LoVo (cell line): ENCODE measurements at regions not wholly inside any gene's neighbourhood (a gene's known extent, or its start where the extent isn't known, plus 50 kb on each side); places are given as distances from the start of the nearest gene placed in this dataset.
"Not testable (repeated sequence)": the region's sequence is repeated elsewhere in the genome, so short reads cannot be mapped to it uniquely, and the experiment has no call there.

Source experiments
- DNase-seq: peaks from one replicate; pipeline ENCODE4 v3.0.0-alpha.2; 2016; ENCODE audit warnings: low spot score

GRCh38 chr11:29161191-29161590 lies 855.6 kb downstream of the KCNA4 start:
- DNase-seq, result no peak

DNA sequence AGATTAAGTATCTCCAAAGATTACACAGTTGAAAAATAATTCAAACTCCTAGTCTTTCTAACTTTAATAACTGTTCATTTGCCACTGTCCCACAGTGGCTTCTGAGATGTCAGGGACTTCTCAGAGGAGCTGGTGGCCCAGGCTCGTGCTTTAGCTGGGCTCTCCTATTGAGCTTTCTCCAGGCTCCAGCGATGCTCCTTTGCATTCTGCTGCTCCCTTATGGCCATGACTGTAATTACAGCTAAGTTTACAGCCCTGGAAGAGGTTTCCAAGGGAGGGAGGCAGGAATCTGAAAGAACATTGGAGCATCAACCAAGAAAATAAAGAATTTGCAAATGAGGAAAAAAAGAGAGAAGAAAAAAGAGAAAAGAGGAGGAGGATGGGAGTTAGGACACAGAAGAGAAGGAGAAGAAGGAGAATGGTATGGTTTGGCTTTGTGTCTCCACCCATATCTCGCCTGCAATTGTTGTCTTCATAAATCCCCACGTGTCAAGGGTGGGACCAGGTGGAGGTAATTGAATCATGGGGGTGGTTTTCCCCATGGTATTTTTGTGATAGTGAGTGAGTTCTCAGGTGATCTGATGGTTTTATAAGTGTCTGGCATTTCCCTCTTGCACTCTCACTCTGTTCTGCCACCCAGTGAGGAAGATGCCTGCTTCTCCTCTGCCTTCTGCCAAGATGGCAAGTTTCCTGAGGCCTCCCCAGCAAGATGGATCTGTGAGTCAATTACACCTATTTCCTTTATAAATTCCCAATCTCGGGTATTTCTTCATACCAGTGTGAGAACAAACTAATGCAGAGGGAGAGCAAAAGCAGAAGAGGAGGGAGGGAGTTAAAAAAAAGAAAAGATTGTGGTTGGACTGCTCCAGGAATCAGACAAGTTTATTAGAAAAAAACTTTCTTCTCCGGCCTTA lies 857.0 kb downstream of the KCNA4 start:
- peak; percentile 53 for DNase-seq

DNA sequence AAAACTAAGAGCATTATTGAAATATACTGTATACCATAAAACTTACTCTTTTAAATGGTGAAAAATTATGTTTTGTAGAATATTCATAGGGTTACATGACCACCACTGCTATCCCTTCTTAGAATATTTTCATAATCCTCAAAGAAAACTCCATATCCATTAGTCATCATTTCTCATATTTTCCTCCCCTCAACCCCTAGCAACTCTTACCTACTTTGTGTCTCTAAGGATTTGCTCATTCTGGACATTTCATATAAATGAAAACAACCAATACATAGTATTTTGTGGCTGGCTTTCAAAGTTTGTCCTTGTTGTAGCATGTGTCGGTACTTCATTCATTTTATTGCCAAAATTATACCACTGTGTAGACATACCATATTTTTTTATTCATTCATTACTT lies 863.8 kb downstream of the KCNA4 start:
- no peak for DNase-seq

DNA sequence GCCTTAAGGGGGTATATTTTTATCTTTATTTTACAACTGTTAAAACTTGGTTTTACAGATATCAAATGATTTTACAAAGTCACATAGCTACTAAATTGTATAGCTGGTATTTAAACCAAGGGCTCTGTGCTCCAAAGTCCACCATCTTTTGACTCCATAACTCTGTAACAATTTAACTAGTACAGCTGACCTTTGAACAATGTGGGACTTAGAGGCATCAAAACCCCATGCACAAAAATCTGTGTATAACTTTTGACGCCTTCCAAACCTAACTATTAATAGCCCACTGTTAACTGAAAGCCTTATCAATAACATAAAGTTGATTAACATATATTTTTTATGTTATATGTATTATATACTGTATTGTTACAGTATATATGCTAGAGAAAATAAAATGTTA lies 874.3 kb downstream of the KCNA4 start:
- not testable (repeated sequence) for DNase-seq

GRCh38 chr11:29135504-29135903 lies 881.3 kb downstream of the KCNA4 start:
- no peak for DNase-seq

DNA sequence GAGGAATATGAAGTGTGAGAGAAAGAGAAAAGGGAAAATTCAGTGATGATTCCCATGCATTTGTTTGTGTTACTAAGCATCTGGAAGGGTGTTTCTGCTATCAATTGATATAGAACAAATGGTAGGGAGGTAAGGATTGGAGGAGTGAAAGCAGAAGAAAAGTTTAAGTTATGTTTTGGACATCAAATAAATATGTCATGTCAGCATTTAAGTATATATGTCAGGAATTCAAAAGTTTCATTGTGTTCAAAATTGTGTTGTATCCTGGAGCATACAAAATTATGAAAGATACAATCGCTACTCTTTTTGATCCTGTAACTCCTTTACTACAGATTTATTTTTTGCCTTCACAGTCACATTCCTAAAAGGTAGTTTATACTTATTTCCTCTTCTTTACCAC lies 885.8 kb downstream of the KCNA4 start:
- DNase-seq, result no peak

DNA sequence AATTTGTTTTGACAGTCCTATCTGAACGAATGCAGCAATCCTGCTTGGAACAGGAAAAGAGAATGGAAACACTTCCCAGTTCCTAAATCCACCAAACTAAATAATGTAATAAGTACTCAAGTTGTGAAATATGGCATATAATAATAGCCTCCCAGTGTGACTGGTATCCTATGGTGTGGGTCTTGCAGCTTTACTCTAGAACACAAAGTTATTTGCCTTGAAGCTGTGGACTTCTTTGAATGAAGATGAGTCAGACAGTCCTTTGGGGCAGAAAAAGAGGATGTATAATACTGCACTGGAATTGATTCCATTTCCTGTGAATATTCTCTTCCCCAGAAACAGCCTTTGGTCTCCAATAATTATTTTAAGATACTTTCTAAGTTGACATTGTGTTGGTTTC lies 887.0 kb downstream of the KCNA4 start:
- no peak for DNase-seq

DNA sequence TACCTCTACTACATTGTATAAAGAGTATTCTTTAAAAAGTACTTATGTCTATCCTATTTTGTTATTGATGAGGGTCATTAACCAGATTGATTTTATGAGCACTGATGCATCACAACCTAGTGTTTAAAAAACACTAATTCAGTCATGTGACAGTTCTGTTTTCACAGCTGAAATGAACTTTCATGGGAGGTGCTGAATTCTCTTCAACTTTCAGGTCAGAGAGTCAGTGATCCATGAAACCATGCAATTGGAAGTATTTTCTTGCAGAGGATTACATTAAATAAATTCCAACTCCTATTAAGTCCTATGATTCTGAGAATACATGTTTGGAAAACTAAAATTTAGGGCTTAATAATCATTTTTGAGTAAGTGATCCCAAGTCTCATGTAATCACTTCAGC lies 889.4 kb downstream of the KCNA4 start:
- no peak for DNase-seq

DNA sequence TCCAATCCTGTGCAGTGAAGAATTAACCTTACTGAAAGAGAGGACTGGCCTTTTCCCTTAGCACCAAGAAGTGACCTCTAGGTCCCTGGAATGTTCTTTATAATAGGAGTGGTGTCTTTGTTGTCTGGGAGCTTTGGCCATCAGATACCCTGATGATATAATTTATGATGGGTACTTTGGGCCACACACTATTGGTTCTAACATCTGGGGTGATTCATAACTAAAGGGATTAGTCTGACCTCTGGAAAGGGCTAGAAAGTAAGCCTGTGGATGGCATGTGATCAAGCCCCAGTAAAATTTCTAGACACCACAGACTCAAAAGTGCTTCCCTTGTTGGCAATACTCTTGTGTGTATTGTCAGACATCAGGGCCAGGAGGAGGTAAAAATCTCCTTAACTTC lies 891.2 kb downstream of the KCNA4 start:
- DNase-seq, result no peak

DNA sequence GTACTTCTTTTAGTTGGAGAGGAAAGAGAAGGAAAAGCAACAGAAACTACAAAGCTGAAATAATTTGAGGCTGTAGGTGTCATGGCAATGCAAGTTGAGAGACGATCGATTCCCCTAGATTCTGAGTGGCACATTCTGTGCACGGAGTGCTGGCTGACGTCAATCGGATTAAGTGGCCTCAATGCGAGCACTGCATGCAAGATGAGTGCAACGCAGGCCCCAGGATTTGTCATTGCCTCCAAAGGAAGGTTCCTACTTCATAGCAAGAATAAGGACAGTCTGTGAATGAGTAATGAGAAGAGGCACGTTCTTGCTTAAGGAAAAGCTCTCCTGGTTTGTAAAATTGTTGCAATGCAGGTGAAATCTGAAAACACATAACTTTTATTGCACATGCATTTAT lies 892.4 kb downstream of the KCNA4 start:
- DNase-seq, result no peak

DNA sequence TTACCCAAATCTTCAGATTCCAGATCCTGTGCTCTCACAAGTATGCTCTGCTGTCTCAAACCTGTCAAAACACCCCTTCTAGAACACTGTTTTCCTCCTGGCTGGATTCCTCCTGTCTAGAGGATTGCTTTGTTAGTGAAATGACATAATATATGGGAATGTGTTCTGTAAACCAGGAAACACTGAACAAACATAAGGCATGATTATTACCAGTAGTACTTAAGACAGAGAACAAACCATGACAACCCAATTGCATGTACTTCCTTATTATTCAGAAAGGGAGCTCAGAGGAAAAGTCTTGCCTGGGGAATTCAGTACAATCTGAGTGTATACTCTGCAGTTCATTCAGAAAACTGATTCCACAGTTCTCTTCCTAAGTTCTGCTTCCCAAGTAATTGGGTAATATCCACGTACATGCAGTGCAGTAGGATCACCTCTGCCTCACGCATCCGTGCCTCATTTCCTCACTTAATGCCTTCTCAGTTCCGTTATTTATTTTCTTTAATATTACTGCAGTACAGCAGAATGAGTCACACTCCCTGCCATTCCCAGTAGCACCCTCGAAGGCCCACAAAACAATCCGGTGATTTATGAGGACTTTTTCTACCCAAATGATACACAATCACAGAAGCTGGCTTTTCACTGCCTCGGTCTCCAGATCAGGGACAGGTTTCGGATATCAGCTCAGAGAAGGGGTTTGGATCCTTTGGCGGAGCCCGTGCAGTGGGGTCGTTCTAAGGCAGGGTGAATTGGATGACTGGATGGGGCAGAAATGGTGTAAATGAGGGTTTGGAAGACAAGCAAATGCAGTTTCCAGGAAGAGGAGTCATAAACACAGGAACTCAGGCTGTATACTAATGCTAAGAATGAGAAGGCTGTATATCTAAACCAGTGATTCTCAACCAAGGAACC lies 896.9 kb downstream of the KCNA4 start:
- no peak for DNase-seq

DNA sequence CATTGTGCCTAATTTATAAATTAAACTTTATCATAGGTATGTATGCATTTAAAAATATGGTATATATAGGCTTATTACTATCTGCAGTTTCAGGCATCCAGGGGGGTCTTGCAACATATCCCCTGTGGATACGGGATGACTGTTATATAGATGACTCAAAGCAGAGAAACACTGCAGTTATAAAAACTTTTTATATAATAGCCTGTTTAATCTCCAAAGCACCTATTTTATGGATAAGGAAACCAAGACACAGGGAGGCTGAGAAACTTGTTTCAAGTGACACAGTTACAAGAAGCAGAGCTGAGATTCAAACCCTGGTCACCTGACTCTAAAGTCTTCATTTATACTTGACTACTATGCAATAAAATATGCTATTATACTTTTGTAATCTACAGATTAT lies 897.7 kb downstream of the KCNA4 start:
- DNase-seq, result no peak

GRCh38 chr11:29100967-29101366 lies 915.9 kb downstream of the KCNA4 start:
- DNase-seq, result no peak

DNA sequence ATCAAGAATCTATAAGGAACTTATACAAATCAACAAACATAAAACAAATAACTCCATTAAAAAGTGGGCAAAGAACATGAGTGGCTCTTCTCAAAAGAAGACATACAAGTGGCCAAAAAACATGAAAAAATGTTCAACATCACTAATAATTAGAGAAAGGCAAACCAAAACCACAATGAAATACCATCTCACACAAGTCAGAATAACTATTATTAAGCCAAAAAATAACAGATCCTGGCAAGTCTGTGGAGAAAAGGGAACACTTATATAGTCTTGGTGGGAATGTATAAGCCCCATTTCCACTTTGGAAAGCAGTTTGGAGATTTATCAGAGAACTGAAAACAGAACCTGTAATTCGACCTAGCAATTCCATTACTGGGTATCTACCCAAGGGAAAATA lies 921.0 kb downstream of the KCNA4 start:
- DNase-seq, result no peak

DNA sequence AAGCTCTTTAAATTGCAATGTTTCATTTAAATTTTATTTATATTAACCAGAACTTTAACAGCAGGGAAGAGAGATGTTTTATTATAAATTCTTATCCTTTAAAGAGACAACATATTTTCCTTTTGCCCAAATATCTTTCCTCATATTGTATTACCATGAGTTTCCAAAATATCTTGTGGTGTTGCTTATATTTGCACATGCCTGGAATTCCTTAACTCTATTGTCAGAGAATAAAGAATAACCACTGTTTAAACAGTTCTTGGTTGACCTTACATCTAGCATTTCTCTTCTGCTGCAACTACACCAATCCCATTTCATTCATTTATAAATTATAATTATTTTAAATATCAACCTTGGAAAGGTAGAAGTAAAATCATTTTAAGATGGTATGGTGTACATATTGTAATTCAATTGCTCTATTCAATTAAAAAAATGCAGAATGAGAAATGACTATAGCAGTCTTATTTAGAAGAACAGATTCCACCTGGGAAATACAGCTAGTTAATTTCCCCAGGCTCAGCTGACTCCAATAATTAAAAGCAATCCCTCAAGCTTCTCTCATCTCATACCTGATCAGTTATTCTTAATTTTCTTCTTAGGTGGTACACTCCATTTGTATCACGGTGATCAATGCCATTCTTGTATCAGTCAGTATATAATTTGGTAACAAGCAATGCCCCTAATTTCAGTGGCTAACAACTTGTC lies 923.3 kb downstream of the KCNA4 start:
- DNase-seq, result no peak

DNA sequence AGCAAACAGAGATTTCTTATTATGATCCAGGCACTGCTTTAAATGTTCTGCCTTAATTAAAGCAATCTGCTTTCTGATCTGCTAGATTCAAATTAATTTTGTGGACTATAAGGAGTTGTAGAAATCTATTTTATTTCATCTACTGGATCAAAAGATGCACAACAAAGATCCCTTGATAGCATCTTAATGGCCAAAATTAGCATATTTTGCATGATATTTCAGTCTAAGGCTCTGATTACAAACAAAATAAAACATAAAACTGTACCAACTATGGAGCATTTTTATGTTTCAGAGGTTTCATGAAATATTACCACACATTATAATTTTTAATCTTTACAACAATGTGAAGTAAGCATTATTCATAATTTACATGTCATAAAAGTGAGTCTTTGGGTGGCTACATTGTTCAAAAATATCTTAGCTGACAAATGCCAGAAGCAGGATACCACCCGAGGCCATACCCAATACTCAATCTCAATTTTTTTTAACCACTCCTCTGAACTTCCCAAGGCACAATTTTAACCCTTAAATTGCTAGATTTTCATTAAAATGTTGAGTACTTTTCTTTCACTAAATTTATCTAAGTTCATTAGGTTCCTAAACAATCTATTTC lies 929.5 kb downstream of the KCNA4 start:
- no peak for DNase-seq

GRCh38 chr11:29075726-29076125 lies 941.1 kb downstream of the KCNA4 start:
- DNase-seq, result no peak

GRCh38 chr11:29063630-29064361 lies 953.0 kb downstream of the KCNA4 start:
- DNase-seq, result no peak

- DNase-seq, result no peak
Measured at GRCh38 chr11:29061452-29061851, 953.3 kb downstream of the METTL15 start.

GRCh38 chr11:29056487-29056886 lies 948.3 kb downstream of the METTL15 start:
- not testable (repeated sequence) for DNase-seq

- no peak for DNase-seq
Measured at GRCh38 chr11:29051935-29052334, 943.7 kb downstream of the METTL15 start.
